Loucy (cell line): ENCODE measurements at regions not wholly inside any gene's neighbourhood (a gene's known extent, or its start where the extent isn't known, plus 50 kb on each side); places are given as distances from the start of the nearest gene placed in this dataset.

Source experiments
- CTCF ChIP-seq: fragments of 200-600 bp; sonication (generic); conservative IDR thresholded peaks from 2 replicates; pipeline ENCODE4 v1.5.1; 2014; ENCODE audit warnings: mild to moderate bottlenecking, antibody characterized with exemption, low read length
- EZH2phosphoT487 ChIP-seq: fragments of 200-600 bp; IDR thresholded peaks from 2 replicates; pipeline ENCODE4 v1.6.1; 2018; ENCODE audit warnings: antibody characterized with exemption, mild to moderate bottlenecking, moderate library complexity, borderline replicate concordance

- TF ChIP-seq CTCF, result no peak
- no peak for TF ChIP-seq EZH2phosphoT487
These were observed 1029.3 kb upstream of the TYRP1 start for GRCh38 chr9:11663913-11664312.
